HG03135 (cell line): ENCODE measurements at regions not wholly inside any gene's neighbourhood (a gene's known extent, or its start where the extent isn't known, plus 50 kb on each side); places are given as distances from the start of the nearest gene placed in this dataset.

Experiments used
- ATAC-seq: cut with Tn5 transposase; IDR thresholded peaks from one replicate; pipeline ENCODE4 v1.9.1; 2021; ENCODE audit warnings: mild to moderate bottlenecking, moderate library complexity; ENCODE audit not compliant: unreplicated experiment

DNA sequence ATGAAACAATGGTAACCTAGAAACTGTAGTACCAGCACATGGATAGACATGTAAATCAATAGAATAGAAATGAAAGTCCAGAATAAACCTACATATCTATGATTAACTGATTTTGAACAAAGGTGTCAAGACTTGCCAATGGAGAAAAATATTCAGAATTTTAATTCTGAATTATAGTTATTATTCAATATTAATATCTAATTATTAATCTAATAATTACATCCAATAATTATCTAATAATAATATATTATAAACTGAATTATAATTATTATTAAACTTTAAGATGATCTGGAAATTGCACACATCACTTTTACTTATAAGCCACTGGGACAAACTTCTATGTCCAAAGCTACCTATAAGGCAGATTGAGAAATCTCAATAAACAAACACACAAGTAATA lies 1365.2 kb upstream of the ADGRL3 start:
- ATAC-seq = no peak

DNA sequence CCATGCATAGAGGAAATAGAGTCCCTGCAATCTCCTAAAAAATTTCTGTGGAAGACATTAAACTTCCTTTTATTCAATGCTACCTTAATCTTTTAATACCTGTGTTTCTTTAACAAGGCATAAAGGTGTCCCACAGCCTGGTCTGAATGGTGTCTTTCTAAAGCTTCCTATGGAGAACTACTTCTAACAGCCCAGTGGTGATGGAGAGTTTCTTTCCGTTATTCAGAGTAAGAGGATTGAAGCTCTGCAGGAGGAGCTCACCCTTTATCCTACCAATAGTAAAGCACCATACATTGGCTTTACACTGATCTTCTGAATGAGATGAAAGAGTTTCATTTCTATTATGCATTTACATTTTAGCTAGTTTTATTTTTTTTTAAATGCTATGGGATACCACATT lies 1362.4 kb upstream of the ADGRL3 start:
- no peak for ATAC-seq

DNA sequence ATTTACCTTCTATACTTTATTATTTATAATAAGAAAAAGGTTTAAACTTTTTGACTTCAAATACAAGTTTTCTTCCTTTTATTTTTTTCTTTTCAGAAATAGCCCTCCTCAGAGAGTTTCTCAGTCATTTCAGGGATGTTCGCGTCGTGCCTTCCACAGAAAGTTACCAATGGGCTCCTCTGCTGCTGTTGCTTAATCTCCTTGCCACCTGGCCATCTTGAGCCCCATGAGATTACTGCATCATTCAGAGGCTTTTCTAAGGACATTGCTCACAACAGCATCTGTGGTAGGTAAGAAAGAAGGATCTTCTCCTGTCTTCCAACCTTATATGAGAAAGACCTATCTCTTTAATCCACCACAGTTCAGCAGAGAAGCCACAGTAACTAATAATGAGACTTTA lies 1361.9 kb upstream of the ADGRL3 start:
- ATAC-seq = no peak

DNA sequence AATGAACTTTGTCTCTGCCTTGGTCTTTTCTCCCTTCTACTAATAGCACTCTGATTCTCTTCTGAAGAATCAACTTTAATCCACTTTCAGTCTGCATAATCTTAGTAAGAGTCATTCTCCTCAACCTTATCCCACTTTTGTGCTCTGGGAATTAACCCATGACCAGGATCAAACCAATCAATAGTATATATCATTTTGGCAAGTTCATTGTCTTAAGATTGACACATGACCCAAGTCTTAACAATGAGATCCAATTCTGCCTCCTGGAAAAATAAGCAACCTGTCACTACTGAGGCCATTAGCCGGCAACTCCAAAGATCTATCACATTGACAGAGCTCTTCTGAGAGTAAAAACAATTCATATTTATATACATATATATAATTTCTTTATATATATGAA lies 1358.4 kb upstream of the ADGRL3 start:
- no peak for ATAC-seq

DNA sequence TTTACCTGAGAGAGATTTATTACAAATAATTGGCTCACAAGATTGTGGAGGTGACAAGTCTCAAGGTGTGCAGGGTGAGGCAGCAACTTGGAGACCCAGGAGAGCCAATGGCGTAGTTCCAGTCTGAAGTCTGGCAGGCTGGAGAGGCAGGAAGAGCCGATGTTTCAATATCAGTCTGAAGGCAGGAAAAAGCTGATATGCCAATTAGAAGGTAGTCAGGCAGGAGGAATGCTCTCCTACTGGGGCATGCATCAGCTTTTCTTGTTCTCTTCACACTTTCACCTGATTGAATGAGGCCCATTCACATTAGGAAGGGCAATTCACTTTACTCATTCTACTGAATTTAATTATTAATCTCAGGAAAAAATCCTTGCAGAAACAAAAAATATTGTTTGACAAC lies 1351.7 kb upstream of the ADGRL3 start:
- no peak for ATAC-seq

DNA sequence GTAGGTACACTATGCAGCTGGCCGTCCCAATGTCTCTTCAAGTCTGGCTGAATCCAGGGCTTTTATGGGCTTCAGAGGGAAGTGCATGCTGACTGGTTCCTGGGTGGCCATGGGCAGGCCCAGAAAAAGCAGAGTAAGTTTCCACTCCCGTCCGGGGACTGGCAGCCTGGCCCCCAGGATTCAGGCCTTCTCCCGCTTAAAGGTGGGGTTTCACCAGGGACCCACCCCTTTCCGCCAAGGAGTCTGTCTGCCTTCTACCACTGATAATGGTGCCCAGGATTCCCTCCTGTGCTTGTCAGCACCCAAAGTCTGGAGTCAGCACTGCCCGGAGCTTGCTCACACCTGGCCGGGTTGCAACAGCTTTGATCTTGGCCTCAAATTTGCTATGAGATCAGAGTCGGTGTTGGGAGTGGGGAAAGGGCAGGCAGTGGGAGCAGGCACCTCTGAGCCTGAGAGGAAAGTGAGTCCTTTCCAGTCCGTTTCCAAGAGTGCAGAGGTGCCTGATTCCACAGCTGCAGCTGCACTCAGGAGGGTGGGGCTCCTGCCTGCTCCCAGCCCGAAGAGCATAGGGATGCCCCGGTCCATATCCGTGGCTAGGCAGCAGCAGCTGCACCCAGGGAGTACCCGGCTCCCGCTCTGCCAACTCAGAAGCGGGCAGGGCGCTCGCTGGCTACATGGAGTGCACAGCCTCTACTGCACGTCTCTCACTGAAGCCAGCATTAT lies 1344.3 kb upstream of the ADGRL3 start:
- ATAC-seq = no peak

DNA sequence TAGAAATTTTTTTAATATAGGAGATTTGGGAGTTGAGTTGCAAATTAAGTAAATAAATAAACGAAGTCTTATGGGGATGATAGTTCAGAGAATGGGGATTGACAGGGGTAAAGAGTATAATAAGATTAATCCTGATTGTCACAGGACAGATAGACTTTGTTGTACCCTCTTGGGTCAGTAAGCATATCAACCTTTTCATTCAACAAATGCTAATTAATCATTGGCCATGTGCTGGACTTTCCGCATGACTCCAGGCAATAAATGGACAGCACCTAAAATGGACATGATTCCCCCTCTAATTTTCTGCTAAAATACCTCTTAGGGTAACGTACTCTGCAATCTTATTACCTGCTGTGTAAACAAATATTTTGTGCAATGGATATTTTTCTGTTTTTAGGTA lies 1331.1 kb upstream of the ADGRL3 start:
- no peak for ATAC-seq

DNA sequence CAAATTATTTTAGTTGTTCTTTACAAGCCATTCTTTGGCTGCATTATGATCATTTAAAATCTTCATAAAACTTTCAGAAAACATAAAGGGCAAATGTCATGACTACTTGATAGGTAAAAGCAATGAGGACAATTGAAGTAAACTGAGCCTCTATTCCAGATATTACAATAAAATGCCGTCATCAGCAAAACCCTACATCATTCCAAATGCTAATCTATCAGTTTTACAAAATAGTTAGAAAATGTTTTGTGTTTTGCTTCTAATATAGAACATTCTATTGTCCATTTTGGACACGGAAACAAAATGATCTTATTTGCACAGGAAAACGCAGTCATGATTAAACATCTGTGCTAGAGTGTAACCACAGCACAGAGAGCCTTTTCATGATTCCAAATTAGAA lies 1330.6 kb upstream of the ADGRL3 start:
- no peak for ATAC-seq

DNA sequence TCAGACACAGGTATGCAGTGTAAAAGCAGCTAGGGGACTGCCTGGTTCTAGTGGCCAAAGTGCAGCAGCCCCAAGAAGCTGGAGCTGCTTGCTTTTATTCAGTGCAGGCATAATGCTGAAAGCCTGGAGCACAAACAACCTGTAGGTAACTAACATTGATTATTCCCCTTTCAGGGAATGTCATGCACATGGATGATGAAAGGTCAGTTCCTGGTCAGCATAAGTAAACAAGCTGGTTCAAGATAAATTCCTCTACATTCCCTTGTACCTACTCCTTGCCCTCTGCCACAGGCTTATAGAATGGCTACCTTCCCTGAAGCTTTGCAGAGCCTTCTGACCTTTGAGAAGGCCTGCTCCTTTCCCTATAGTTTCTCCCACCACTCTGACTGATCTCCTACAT lies 1318.5 kb upstream of the ADGRL3 start:
- ATAC-seq = no peak

DNA sequence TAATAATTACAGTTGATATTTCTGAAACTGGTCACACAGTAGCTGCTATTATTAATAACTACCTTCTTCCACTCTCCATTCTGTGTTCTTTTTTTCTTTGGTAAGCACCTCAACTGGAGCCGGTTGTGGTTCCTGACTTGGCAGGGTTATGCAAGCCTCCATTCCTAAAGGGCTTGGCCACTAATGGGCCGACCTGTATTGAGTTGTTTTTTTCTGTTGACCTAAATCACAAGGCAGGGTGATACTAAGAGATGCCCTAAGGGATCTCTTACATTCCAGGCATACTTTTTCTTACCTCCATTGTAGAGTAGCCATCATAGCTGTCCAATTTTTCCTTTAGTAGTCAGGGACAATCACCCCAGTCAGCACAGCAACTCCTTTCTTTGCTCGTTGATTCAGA lies 1295.8 kb upstream of the ADGRL3 start:
- ATAC-seq = no peak

DNA sequence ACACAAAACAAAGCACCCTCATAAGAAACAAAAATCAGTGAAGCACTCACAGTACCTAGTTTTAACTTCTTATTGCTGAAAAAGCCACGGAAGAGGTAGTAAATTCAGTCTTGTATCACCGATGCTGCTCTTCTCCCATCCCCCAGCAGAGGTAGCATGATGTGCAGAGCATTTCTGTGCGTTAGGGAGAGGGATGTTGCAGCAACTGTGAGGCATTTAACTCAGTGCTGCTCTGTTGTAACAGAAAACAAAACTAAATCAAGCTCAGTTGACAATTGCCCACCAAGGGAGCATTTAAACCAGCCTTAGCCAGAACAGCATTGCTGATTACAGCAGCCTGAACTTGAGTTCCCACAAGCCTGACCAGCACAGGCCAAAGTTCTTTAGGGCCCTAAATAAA lies 1279.7 kb upstream of the ADGRL3 start:
- no peak for ATAC-seq

DNA sequence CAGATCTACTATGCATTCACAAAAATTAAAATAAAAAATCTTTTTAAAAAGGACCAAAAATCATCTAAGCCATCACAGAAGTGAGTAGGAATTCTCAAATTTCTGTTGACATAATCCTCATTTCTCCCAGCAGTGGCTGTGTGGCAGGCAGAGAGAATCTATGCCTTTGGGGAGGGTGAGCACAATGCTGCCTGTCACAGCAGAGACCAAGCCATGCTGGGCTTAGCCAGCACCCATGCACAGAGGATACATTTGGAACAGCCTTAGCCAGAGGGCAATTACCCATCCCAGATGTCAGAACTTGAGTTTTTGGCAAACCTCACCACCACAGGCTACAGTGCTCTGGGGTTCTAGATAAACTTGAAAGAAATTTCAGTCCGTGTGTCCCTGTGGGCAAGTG lies 1274.8 kb upstream of the ADGRL3 start:
- ATAC-seq = no peak

DNA sequence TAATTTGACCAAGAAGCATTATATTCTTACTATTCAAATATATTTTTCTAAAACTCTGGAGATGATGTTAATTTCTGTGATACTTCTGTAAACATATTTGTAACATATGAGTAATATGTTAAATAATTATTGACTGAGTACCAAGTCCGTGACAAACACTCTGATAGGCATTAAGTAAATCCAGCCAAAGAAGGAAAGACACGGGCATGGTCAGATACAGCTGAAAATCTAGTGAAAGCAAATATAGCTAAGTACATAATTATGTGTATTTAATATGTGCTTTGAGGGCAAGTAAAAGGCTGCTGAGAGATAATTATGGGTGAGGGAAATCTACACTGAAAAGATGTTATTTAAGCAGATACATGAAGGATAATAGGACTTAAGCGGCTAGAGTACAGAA lies 1263.6 kb upstream of the ADGRL3 start:
- ATAC-seq = no peak

DNA sequence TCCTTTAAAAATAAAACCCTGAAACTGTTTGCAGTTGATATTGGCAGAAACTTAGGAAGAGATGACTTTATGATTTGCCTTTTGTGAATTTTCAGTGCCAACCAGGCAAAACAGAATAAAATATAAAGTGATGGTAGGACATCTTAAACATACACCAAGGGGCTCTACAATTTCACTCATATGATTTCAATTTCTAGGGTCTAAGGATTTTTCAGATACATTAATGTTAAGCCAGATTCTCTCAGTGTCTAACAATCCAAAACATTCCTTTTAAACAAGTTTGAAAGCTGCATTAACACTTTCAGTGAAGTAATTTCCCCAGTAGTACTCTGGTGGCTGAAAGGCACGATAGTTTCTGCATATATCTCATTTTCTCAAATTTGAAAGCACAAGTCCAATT lies 1262.0 kb upstream of the ADGRL3 start:
- ATAC-seq = no peak

DNA sequence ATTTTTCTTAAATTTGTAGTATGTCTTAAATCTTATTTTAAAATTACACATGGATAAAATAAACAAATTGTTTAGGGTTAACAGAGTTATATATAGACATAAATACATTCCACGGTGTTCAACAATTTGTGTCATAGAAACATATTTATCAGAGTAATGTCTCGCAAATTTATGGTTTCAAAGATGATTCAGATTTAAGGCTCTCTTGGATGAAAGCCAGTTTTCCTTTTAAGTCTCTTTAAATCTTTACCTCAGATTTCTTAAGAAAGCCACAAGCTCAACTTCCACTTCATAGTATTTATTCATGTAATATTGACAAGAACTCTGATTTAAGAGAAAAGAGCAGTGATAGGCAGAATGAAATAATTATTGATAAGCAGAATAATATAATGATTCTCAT lies 1254.8 kb upstream of the ADGRL3 start:
- ATAC-seq = no peak

DNA sequence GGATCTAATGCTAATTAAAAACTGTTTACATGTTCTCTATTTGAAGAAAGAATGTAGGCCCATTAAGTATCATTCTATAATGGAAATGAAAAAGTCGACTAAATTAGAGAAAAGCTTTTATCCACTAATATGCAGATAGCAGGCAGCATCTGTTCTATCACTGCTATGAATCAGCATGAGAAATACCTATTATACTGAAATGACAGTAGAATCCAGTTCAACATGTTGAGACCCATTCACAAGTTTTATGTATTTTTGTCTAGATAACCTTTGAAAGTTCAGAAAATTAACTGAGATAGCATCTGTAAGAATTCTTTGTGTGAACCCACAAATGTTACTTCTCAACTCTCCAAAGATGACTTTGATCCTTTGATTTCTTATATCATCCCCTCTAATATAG lies 1254.4 kb upstream of the ADGRL3 start:
- no peak for ATAC-seq

DNA sequence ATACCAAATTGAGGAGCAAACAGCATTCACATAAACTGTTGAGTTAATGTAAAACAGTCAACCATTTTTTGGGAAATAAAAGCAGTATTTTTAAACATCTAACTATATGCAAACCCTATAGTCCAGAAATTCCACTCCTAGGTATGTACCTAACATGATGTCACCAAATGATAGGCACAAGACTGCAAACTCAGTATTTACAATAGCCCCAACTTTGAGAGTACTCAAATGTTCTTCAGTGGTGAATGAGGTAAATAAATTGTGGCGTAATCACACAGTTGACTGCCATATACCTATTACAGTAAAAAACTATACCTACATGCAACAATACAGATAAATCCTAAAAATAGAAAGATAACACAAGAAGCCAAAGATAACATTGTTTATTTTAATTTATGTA lies 1243.8 kb upstream of the ADGRL3 start:
- ATAC-seq = no peak

DNA sequence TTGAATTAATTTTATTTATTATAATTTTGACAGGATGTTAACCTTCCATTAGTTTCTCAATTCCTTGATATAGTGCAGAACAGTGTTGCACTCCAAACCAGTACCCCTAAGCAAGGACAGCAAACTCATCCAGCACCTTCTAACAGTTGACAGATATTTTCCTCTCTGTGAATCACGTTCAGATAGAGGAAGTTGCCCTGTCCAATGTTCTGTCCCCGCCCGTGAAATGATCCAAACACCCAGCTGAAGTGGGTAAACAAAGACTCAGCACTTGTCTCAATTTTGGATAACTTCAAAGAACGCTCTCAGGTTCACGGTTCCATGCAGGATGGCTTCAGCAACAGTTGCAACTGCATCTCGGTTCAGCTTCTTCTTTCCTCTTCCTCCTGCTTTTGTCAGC lies 1240.0 kb upstream of the ADGRL3 start:
- no peak for ATAC-seq

DNA sequence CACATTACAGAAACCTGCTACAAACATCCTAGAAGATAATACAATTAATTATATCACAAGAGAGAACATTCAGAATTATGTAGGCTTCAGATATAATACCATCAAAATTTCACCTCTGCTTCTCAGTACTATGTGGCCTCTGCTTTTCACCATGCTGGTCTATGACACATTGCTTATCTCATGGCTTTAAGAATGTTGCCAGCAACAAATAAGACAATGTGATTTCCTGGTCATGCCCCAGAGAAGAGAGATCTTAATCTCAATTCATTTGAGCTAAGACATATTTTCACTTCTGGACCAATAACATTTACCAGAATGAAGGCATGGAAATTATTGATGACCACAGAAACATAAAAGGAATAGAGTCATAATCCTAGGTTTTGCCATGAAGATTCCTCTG lies 1233.4 kb upstream of the ADGRL3 start:
- no peak for ATAC-seq

DNA sequence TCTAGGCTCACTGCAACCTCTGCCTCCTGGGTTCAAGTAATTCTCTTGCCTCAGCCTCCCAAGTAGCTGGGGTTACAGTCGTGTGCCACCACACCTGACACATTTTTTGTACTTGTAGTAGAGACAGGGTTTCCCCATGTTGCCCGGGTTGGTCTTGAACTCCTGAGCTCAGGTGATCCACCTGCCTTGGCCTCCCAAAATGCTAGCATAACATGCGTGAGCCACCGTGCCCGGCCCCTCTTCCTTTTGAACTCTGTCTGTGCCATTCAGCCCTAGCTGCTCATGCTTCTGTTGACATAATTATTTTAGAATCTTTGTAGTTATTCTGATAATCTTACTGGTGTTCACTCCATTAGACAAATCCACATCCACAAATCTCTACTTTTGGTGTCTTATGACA lies 1231.3 kb upstream of the ADGRL3 start:
- ATAC-seq = no peak

DNA sequence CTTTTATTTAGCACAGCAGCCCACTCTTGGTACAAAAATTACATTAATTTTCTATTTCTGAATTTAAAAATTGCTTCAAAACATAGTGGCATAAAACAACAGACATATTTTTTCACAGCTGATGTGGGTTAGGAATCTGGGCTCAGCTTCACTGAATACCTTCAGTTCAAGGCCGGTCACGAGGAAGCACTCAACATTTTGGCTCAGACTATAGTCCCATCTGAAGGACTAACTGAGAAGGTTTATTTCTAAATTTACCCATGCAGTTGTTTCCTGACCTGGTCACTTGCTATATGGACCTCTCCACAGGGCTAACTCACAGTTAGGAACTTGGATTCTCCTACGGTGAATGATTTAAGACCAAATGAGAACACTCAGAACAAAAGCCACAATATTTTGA lies 1230.2 kb upstream of the ADGRL3 start:
- no peak for ATAC-seq

DNA sequence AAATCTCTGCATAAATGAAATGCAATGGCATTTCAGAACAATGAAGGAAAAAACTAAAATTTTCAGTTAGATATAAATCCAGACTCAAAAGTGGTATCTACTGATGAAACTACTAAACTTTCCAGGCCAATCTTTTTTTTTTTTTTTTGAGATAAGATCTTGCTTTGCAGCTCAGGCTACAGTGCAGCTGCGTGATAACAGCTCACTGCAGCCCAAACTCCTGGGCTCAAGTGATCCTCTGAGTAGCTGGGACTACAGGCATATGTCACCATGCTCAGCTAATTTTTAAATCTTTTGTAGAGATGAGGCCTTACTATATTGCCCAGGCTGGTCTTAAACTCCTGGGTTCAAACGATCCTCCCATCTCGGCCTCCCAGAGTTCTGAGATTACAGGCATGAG lies 1228.2 kb upstream of the ADGRL3 start:
- ATAC-seq = no peak

DNA sequence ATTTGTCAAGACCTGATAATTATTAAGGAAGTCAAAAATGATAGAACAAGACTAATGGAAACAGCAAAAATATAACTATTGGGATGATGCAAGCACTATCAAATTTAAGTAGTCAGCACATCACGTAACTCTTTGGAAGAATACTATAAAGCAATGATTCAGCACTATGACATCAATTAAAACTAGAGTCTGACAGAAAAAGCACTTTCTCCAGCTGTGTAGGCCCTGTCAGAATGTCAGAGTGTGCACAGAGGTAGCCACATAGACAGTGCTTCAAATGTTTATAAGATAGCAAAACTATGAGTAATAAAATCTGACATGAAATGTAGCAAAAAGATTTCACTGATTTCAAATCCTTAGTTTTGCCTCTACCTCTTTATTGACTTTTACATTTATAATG lies 1226.6 kb upstream of the ADGRL3 start:
- no peak for ATAC-seq

DNA sequence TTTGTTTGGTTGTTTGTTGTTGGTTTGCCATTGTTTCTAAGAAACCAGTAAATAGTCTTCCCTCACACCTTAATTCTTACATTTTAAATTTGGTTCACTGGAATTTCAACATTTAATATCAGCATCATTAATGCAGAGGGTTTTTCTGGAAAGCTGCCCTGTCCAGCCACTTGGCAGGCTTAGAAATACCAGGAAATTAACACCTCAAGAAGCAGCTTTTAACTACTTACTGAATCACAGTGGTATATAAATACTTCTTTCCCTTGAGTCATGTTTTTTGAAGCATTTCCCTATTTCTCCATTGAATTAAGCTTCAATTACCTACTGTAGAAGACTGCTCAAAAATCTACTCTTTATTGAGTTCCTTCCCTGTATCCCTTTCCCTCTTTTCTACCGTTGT lies 1221.1 kb upstream of the ADGRL3 start:
- ATAC-seq = no peak
